Spleen (tissue), 11 donors: ENCODE measurements at regions not wholly inside any gene's neighbourhood (a gene's known extent, or its start where the extent isn't known, plus 50 kb on each side); places are given as distances from the start of the nearest gene placed in this dataset.

ENCODE experiments used
- DNase-seq: peaks from one replicate; pipeline ENCODE4 v3.0.0-alpha.2; 2020
- H3K27ac ChIP-seq, 8 donors: fragments of 200-600 bp; sonication (generic) in 7 of 8; 1 replicate in 4 of 8; 2 replicates in 4 of 8; pipeline versions ENCODE4 v1.5.0 to v1.8.0; 2016 to 2021; ENCODE audit warnings: inconsistent platforms in 4 of 8, mild to moderate bottlenecking in 4 of 8, moderate library complexity in 1 of 8
- H3K27me3 ChIP-seq, 7 donors: fragments of 200-600 bp; sonication (generic) in 6 of 7; replicated peaks in 1 of 7; 1 replicate in 4 of 7; 2 replicates in 3 of 7; pipeline versions ENCODE4 v1.5.0 to v1.8.0; 2016 to 2021; ENCODE audit warnings: inconsistent platforms in 3 of 7, mild to moderate bottlenecking in 1 of 7
- H3K36me3 ChIP-seq, 6 donors: fragments of 200-600 bp; sonication (generic) in 5 of 6; 1 replicate in 4 of 6; 2 replicates in 2 of 6; pipeline versions ENCODE4 v1.5.0 to v1.8.0; 2016 to 2021; ENCODE audit warnings: inconsistent platforms in 2 of 6
- H3K4me1 ChIP-seq, 6 donors: fragments of 200-600 bp; sonication (generic) in 5 of 6; 1 replicate in 3 of 6; 2 replicates in 3 of 6; pipeline versions ENCODE4 v1.5.0 to v1.8.0; 2016 to 2021; ENCODE audit warnings: inconsistent platforms in 3 of 6
- H3K4me3 ChIP-seq, 8 donors: fragments of 200-600 bp; sonication (generic) in 7 of 8; 1 replicate in 4 of 8; 2 replicates in 4 of 8; pipeline versions ENCODE4 v1.5.0 to v1.8.0; 2016 to 2021; ENCODE audit warnings: inconsistent platforms in 4 of 8, mild to moderate bottlenecking in 4 of 8, moderate library complexity in 2 of 8
- H3K9me3 ChIP-seq, 8 donors: fragments of 200-600 bp; sonication (generic) in 7 of 8; 1 replicate in 4 of 8; 2 replicates in 4 of 8; pipeline versions ENCODE4 v1.5.0 to v1.8.0; 2016 to 2021; ENCODE audit warnings: inconsistent platforms in 4 of 8
- POLR2A ChIP-seq, 3 donors: fragments of 450-650 bp; IDR thresholded peaks; one replicate each; pipeline ENCODE4 v1.5.1; 2017; ENCODE audit warnings: antibody characterized with exemption in 3 of 3, mild to moderate bottlenecking in 1 of 3
- POLR2AphosphoS5 ChIP-seq, 3 donors: sonication (generic); formaldehyde crosslinking; IDR thresholded peaks; one replicate each; pipeline ENCODE4 v1.5.1; 2017; ENCODE audit warnings: antibody characterized with exemption in 3 of 3
- WGBS, 5 donors: extraction: QIAGEN DNeasy Blood & Tissue Kit in 3 of 5; methylation state at CpG; one replicate each; pipeline versions ENCODE4 v1.1.5 to v1.1.7; 2013 to 2018; 5-methylcytosine and 5-hydroxymethylcytosine counted together
- intact Hi-C: fragments of 100-400 bp; cut with DNase I; formaldehyde crosslinking; loops from one replicate; pipeline ENCODE4 v1.15.0; 2023; ENCODE audit warnings: low total_unique reads
- TF ChIP-seq, protein P1 (sequence below), 11 experiments: fragments of 200-600 bp in 7 of 11; fragments of 450-650 bp in 4 of 11; sonication (generic) in 4 of 11; IDR thresholded peaks in 8 of 11; conservative IDR thresholded peaks in 3 of 11; 1 replicate in 7 of 11; 2 replicates in 4 of 11; pipeline versions ENCODE4 v1.4.0 to v1.8.0; 2016 to 2021; ENCODE audit warnings: antibody characterized with exemption in 11 of 11, inconsistent platforms in 4 of 11, mild to moderate bottlenecking in 1 of 11
- donor health status: healthy with polysubstance abuse.
- donor health status: DM: no; HTN: no; CAD: no; lungs with moderate emphysema.
- donor health status: DM: no; HTN: no; CAD: no.
- donor health status: Bipolar disorder and iron deficiency.
- donor health status: healthy.
- donor health status: DM: no; HTN: no; CAD: no.
- donor health status: DM: yes; HTN: yes; CAD: no.

DNA sequence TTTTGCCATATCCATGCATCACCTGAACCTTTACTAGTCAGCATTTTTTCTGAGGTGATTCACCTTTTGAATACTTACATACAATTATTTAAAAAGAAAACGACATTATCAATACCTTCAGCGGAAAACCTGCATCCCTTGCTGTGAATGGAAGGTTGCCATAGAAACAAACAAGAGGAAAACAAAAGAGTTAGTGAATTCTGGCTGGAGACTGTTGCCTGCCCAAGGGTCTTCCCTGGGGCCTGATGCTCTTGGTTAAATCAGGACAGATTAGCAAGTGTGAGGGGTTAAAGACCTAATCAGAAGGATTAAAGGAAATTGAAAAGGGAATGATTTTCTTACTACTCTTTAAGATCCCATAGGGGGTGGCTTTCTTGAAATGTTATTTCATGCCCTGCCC, 96.0 kb upstream of the WSCD2 start:
- no peak overlapping the region for H3K4me3 ChIP-seq
- H3K27me3 ChIP-seq: peaks cover 0 to 52% (median 0%) of the 10 kb centered on the region in 7 donors
- WGBS, 5 donors: 33 to 54% (median 38%) methylated on average over 2 of the region's 2 CpGs
- H3K4me1 ChIP-seq: no peaks in the 10 kb centered on the region
- H3K9me3 ChIP-seq: no peaks in the 10 kb centered on the region
- no peak overlapping the region for H3K27ac ChIP-seq
- intact Hi-C loops: no loop called here
- DNase-seq: no peak
- TF ChIP-seq, protein P1, sequence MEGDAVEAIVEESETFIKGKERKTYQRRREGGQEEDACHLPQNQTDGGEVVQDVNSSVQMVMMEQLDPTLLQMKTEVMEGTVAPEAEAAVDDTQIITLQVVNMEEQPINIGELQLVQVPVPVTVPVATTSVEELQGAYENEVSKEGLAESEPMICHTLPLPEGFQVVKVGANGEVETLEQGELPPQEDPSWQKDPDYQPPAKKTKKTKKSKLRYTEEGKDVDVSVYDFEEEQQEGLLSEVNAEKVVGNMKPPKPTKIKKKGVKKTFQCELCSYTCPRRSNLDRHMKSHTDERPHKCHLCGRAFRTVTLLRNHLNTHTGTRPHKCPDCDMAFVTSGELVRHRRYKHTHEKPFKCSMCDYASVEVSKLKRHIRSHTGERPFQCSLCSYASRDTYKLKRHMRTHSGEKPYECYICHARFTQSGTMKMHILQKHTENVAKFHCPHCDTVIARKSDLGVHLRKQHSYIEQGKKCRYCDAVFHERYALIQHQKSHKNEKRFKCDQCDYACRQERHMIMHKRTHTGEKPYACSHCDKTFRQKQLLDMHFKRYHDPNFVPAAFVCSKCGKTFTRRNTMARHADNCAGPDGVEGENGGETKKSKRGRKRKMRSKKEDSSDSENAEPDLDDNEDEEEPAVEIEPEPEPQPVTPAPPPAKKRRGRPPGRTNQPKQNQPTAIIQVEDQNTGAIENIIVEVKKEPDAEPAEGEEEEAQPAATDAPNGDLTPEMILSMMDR (IDR thresholded peaks at IDR 0.05 in 8 of 11, conservative IDR thresholded peaks at IDR 0.05 in 3 of 11): no peak
- TF ChIP-seq POLR2AphosphoS5 (IDR thresholded peaks at IDR 0.05): no peak
- TF ChIP-seq POLR2A (IDR thresholded peaks at IDR 0.05): no peak
- H3K36me3 ChIP-seq: no peaks in the 10 kb centered on the region

DNA sequence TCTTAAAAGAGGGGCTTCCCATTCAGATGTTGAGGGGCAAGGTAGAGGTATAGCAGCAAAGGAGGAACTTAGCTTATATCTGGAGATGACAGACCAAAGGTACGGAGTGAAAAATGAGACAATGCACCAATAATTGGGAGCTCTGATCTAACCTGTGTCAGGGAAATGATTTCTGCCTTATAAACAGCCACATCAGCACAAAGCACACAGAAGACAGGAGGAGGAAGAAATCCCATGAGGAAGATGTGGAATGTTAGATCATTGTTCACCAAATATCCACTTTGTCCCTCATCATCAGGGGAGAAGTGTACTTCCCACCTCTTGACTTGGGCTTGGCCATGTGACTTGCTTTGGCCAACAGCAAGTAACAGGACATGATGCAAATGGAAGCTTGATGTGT, 93.7 kb upstream of the WSCD2 start:
- H3K4me1 ChIP-seq: no peaks in the 10 kb centered on the region
- intact Hi-C loops: no loop called here
- H3K9me3 ChIP-seq: no peaks in the 10 kb centered on the region
- TF ChIP-seq, protein P1 (IDR thresholded peaks at IDR 0.05 in 8 of 11, conservative IDR thresholded peaks at IDR 0.05 in 3 of 11): no peak
- no peak for TF ChIP-seq POLR2AphosphoS5 (IDR thresholded peaks at IDR 0.05)
- TF ChIP-seq POLR2A (IDR thresholded peaks at IDR 0.05): no peak
- H3K4me3 ChIP-seq: no peak overlapping the region
- no peaks in the 10 kb centered on the region for H3K36me3 ChIP-seq
- H3K27ac ChIP-seq: no peak overlapping the region
- peaks cover 0 to 36% (median 0%) of the 10 kb centered on the region in 7 donors for H3K27me3 ChIP-seq
- DNase-seq: no peak
- WGBS, 5 donors: 80 to 95% (median 83%) methylated on average over 1 of the region's 1 CpG

DNA sequence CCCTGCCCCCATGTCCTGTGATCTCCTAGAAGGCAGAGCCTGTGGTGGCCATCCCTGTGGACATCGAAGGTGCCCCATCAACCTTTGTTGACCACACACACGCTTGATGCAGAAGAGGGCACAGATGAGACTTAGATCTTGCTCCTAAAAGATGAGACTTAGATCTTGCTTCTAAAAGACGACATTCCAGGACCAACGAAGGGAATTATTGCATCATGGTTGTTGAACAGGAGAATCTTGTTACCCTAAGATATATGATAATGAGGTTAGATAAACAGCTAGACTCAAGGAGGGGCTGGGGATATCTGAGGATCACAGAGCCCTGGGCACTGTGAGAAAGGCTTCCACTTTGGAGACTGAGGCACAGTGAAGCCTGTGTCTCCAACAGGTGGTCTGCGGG, 91.1 kb upstream of the WSCD2 start:
- TF ChIP-seq, protein P1 (IDR thresholded peaks at IDR 0.05 in 8 of 11, conservative IDR thresholded peaks at IDR 0.05 in 3 of 11): no peak
- TF ChIP-seq POLR2AphosphoS5 (IDR thresholded peaks at IDR 0.05) (no peak), POLR2A (IDR thresholded peaks at IDR 0.05) (no peak)
- H3K27ac ChIP-seq: no peak overlapping the region
- H3K4me1 ChIP-seq: no peaks in the 10 kb centered on the region
- intact Hi-C loops: no loop called here
- H3K36me3 ChIP-seq: no peaks in the 10 kb centered on the region
- H3K9me3 ChIP-seq: no peaks in the 10 kb centered on the region
- peaks cover 0 to 27% (median 0%) of the 10 kb centered on the region in 7 donors for H3K27me3 ChIP-seq
- WGBS, 5 donors: 79 to 93% (median 90%) methylated on average over 5 of the region's 5 CpGs
- no peak overlapping the region for H3K4me3 ChIP-seq
- DNase-seq: no peak

DNA sequence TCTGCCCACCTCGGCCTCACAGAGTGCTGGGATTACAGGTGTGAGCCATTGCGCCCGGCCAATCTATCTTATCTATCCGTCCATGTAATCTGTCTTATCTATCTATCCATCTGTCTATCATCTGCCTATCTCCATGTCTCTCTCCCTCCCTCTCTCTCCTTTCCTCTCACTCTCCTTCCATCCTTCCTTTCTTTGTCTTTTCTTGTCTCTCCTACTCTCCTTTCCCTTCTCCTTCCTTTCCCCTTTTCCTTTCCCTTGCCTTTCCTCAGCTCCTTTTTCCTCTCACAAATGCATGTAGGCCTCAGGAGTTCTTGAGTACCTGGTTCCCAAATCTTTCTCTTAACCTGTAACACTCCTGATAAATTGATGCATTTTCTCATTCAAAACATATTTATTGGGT, 89.3 kb upstream of the WSCD2 start:
- no peaks in the 10 kb centered on the region for H3K36me3 ChIP-seq
- TF ChIP-seq, protein P1 (IDR thresholded peaks at IDR 0.05 in 8 of 11, conservative IDR thresholded peaks at IDR 0.05 in 3 of 11): no peak
- no peak for TF ChIP-seq POLR2A (IDR thresholded peaks at IDR 0.05)
- no peak for TF ChIP-seq POLR2AphosphoS5 (IDR thresholded peaks at IDR 0.05)
- peaks cover 0 to 13% (median 0%) of the 10 kb centered on the region in 7 donors for H3K27me3 ChIP-seq
- no peaks in the 10 kb centered on the region for H3K9me3 ChIP-seq
- H3K27ac ChIP-seq: no peak overlapping the region
- intact Hi-C loops: no loop called here
- DNase-seq: no peak
- H3K4me3 ChIP-seq: no peak overlapping the region
- no peaks in the 10 kb centered on the region for H3K4me1 ChIP-seq
- 77 to 90% (median 85%) methylated on average over 4 of the region's 4 CpGs for WGBS, 5 donors
